Skeletal muscle tissue (tissue), 3 donors: ENCODE measurements at regions not wholly inside any gene's neighbourhood (a gene's known extent, or its start where the extent isn't known, plus 50 kb on each side); places are given as distances from the start of the nearest gene placed in this dataset.

Experiments
- H3K27ac ChIP-seq: one replicate; pipeline ENCODE4 v1.7.0; 2013; ENCODE audit warnings: mild to moderate bottlenecking, low read depth, low read length, inconsistent platforms
- H3K27me3 ChIP-seq, 3 donors: one replicate each; pipeline ENCODE4 v1.7.0; 2013; ENCODE audit warnings: low read length in 3 of 3; ENCODE audit not compliant: control insufficient read depth in 3 of 3, insufficient read depth in 3 of 3
- H3K36me3 ChIP-seq, 3 donors: one replicate each; pipeline ENCODE4 v1.7.0; 2013; ENCODE audit warnings: low read length in 3 of 3; ENCODE audit not compliant: control insufficient read depth in 3 of 3, insufficient read depth in 3 of 3
- H3K4me1 ChIP-seq, 3 donors: one replicate each; pipeline ENCODE4 v1.7.0; 2013; ENCODE audit warnings: low read length in 3 of 3, mild to moderate bottlenecking in 3 of 3; ENCODE audit not compliant: control insufficient read depth in 3 of 3, insufficient read depth in 3 of 3
- H3K4me3 ChIP-seq, 3 donors: one replicate each; pipeline ENCODE4 v1.7.0; 2013; ENCODE audit warnings: low read length in 3 of 3
- H3K9ac ChIP-seq, 3 donors: one replicate each; pipeline ENCODE4 v1.7.0; 2013; ENCODE audit warnings: low read length in 3 of 3, mild to moderate bottlenecking in 3 of 3, moderate library complexity in 2 of 3, low read depth in 1 of 3
- H3K9me3 ChIP-seq, 3 donors: one replicate each; pipeline ENCODE4 v1.7.0; 2013; ENCODE audit warnings: low read length in 3 of 3; ENCODE audit not compliant: control insufficient read depth in 3 of 3
- donor health status: Osteomylitis.

- Histone ChIP-seq H3K9me3 (no peaks in the 10 kb centered on the region), H3K36me3 (no peaks in the 10 kb centered on the region), H3K27me3 (no peaks in the 10 kb centered on the region), H3K4me3 (no peak overlapping the region), H3K27ac (no peak overlapping the region), H3K4me1 (peaks cover 0 to 2% (median 0%) of the 10 kb centered on the region in 3 donors), H3K9ac (no peak overlapping the region)
Measured at GRCh38 chr2:100767224-100767653, 52.7 kb upstream of the NPAS2 start.

GRCh38 chr2:100767810-100768806 is 51.8 kb upstream of the NPAS2 start:
- no peak overlapping the region for H3K4me3 ChIP-seq
- no peaks in the 10 kb centered on the region for H3K9me3 ChIP-seq
- H3K9ac ChIP-seq: no peak overlapping the region
- H3K27ac ChIP-seq: no peak overlapping the region
- H3K27me3 ChIP-seq: no peaks in the 10 kb centered on the region
- no peaks in the 10 kb centered on the region for H3K36me3 ChIP-seq
- H3K4me1 ChIP-seq: peaks cover 0 to 2% (median 0%) of the 10 kb centered on the region in 3 donors
